ENCODE measurements at regions not wholly inside any gene's neighbourhood (a gene's known extent, or its start where the extent isn't known, plus 50 kb on each side); places are given as distances from the start of the nearest gene placed in this dataset.

DNA sequence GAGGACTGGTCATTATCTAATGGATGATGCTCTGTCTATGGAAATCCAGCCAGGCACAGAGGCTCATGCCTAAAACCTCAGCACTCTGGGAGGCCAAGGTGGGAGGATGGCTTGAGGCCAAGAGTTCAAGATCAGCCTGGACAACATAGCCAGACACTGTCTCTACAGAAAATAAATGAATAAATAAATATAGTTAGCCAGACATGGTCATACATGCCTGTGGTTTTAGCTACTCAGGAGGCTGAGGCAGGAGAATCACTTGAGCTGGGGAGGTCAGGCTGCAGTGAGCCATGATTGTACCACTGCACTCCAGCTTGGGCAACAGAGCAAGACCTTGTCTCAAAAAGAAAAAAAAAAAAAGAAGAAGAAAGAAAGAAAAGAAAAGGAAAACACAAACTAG, 234.7 kb downstream of the TSHZ3 start:
- Histone ChIP-seq H3K27me3 (replicated peaks in 1 of 4; ENCODE audit: control insufficient read depth in 3 of 4, extremely low read depth in 1 of 4, insufficient read depth in 3 of 4, low read length in 3 of 4) (no peaks in the 10 kb centered on the region), H3K23me2 (ENCODE audit: low read depth, low read length) (no peaks in the 10 kb centered on the region), H3K4ac (replicated peaks; ENCODE audit: insufficient read length, low read depth, low read length) (no peak overlapping the region), H3K23ac (ENCODE audit: insufficient read length) (no peak overlapping the region), H4K20me1 (replicated peaks in 1 of 2; ENCODE audit: control insufficient read depth in 1 of 2, insufficient read depth in 2 of 2, low read length in 2 of 2) (no peaks in the 10 kb centered on the region), H3K79me2 (ENCODE audit: control insufficient read depth in 1 of 2, insufficient read depth in 2 of 2, low read length in 2 of 2) (no peaks in the 10 kb centered on the region), H2BK5ac (ENCODE audit: low read depth, low read length) (no peak overlapping the region), H4K8ac (ENCODE audit: extremely low read depth, insufficient read depth, low read length) (no peak overlapping the region), H2BK12ac (ENCODE audit: low read depth, low read length) (no peak overlapping the region), H2BK120ac (replicated peaks; ENCODE audit: low read depth, low read length) (no peak overlapping the region), H3K4me1 (replicated peaks in 1 of 4; ENCODE audit: control insufficient read depth in 3 of 4, insufficient read depth in 4 of 4, low read length in 3 of 4) (no peaks in the 10 kb centered on the region), H3K56ac (replicated peaks; ENCODE audit: insufficient read length, low read depth, low read length) (no peak overlapping the region), H3K4me2 (ENCODE audit: insufficient read depth in 1 of 2, low read depth in 2 of 2, low read length in 2 of 2) (no peak overlapping the region), H3K36me3 (ENCODE audit: control insufficient read depth in 2 of 4, insufficient read depth in 4 of 4, low read length in 3 of 4) (no peaks in the 10 kb centered on the region), H4K5ac (ENCODE audit: insufficient read length, low read depth, low read length) (no peak overlapping the region), H2AK5ac (ENCODE audit: low read depth, low read length) (no peak overlapping the region), H3K18ac (ENCODE audit: extremely low read depth, low read length) (no peak overlapping the region), H2BK15ac (ENCODE audit: low read length) (no peak overlapping the region), H4K91ac (replicated peaks; ENCODE audit: insufficient read length, low read length) (no peak overlapping the region), H2BK20ac (ENCODE audit: low read length) (no peak overlapping the region), H3K9ac (replicated peaks in 1 of 4; ENCODE audit: extremely low read depth in 1 of 4, low read depth in 3 of 4, low read length in 3 of 4) (no peak overlapping the region), H3K27ac (ENCODE audit: low read depth, low read length) (no peak overlapping the region), H3K9me3 (ENCODE audit: insufficient read depth in 2 of 2, low read depth in 1 of 2, low read length in 1 of 2) (no peaks in the 10 kb centered on the region), H3K4me3 (ENCODE audit: extremely low read depth in 1 of 4, insufficient read depth in 2 of 4, low read depth in 3 of 4, low read length in 4 of 4) (no peak overlapping the region), H3K14ac (ENCODE audit: insufficient read length) (no peak overlapping the region), H2AFZ (ENCODE audit: low read length) (no peak overlapping the region), H3K79me1 (ENCODE audit: low read depth, low read length) (no peaks in the 10 kb centered on the region)
- ChIA-PET CTCF (ENCODE audit: partially characterized antibody) (interaction anchor here (1.6 to 1.7 kb wide), 2 partner anchors 20 to 32 kb away, joined by 3 to 5 read pairs; no protein-coding TSS in a partner anchor), POLR2A (ENCODE audit: partially characterized antibody) (no interaction called here)
- no peak for DNase-seq (ENCODE audit: low read depth in 1 of 2, low spot score in 2 of 2)
- FAIRE-seq: no peak
- no peak for TF ChIP-seq EP300 (IDR thresholded peaks at IDR 0.05; ENCODE audit: borderline replicate concordance in 1 of 2, low read depth in 2 of 2, low read length in 2 of 2)
- TF ChIP-seq POLR2AphosphoS5 (IDR thresholded peaks at IDR 0.05; ENCODE audit: low read depth, low read length): no peak
- TF ChIP-seq EZH2 (IDR thresholded peaks at IDR 0.05; ENCODE audit: low read depth, low read length, severe bottlenecking): no peak
- no peak for TF ChIP-seq KDM4A (IDR thresholded peaks at IDR 0.05; ENCODE audit: low read depth, low read length, severe bottlenecking)
- TF ChIP-seq MAFK (IDR thresholded peaks at IDR 0.05; ENCODE audit: low read depth, low read length): no peak
- TF ChIP-seq SIN3A (conservative IDR thresholded peaks at IDR 0.05 in 1 of 2, IDR thresholded peaks at IDR 0.05 in 1 of 2; ENCODE audit: low read depth in 1 of 2, low read length in 2 of 2): no peak
- TF ChIP-seq TBP (IDR thresholded peaks at IDR 0.05; ENCODE audit: low read depth, low read length): no peak
- TF ChIP-seq GABPA (IDR thresholded peaks at IDR 0.05; ENCODE audit: borderline replicate concordance, insufficient read depth, low read length): no peak
- no peak for TF ChIP-seq RAD21 (IDR thresholded peaks at IDR 0.05 in 1 of 2, conservative IDR thresholded peaks at IDR 0.05 in 1 of 2; ENCODE audit: low read depth in 2 of 2, low read length in 2 of 2)
- no peak for TF ChIP-seq RXRA (IDR thresholded peaks at IDR 0.05; ENCODE audit: insufficient read depth, low read depth, low read length)
- TF ChIP-seq ASH2L (IDR thresholded peaks at IDR 0.05; ENCODE audit: low read length): no peak
- no peak for TF ChIP-seq HDAC2 (IDR thresholded peaks at IDR 0.05; ENCODE audit: borderline replicate concordance in 1 of 2, low read depth in 2 of 2, low read length in 2 of 2)
- TF ChIP-seq BACH1 (IDR thresholded peaks at IDR 0.05; ENCODE audit: low read length): no peak
